ENCODE measurements at regions not wholly inside any gene's neighbourhood (a gene's known extent, or its start where the extent isn't known, plus 50 kb on each side); places are given as distances from the start of the nearest gene placed in this dataset.
"Not testable (repeated sequence)": the region's sequence is repeated elsewhere in the genome, so short reads cannot be mapped to it uniquely, and the experiment has no call there.

DNA sequence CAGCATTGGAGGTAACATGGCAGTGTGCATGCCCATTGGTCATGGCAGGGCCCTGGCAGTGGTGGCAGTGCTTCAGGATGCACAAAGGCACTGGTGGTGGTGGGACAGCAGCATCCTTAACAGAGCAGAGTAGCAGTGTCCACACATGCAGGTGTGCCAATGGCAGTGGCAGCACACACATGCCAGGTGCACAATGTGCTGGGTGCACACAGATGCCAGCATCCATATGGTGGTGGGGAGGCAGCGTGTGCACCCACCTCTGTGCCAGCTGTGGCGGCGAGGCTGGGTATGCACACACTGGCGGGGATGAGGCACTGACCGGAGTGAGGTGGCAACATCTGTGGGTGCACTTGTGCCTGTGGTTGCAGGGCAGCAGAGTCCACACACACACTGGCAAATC is 150.6 kb downstream of the SI start:
- no peak for DNase-seq

DNA sequence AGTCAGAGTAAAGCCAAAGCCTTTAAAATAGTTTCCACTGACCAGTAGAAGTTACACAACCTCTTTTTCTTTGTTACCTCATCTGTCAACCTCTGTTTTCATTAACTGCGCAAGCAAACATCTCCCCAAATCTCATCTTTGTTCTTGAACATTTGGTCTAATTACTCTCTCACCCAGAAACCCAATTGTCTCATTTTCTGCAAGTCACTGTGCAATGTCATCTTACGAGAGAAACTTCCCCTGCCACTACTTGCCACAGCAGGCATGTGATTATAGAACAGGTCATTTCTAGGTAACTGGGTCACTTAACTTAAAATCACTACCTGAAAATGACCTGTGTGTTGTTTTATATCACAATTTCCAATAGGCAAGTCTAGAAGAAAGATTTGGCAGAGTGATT is 159.4 kb downstream of the SI start:
- DNase-seq: no peak

- DNase-seq: no peak
These were observed 165.4 kb downstream of the SI start for GRCh38 chr3:164912916-164913315.

DNA sequence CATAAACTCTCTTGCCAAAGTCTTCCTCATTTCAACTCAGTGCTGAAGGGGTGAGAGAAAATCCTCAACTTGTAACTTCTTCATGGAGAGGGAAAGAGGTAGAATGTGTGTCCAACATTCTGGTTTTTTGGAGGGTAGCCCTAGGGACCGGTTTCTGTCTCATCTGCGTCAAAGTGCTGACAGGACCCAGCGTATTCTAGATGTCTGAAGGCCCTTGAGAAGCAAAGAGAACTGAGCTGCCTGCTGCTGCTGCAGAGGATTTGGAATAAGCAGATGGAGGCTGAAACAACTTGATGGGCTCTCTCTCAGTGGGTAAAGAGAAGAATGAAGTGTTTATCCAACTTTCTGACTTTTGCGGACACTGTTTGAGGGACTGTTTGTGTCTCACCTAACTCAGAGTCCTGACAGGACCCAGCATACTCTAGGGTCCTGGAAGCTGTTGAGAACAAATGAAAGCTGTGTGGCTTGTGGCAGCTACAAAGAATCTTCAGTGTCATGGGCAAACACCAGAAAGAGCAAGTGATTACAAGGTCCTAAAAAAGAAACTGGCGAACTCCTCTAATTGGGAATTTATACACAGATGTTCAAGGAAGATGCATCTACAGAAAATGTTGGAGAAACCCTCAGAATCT is 174.4 kb downstream of the SI start:
- no peak for DNase-seq

- DNase-seq: peak; percentile 25
These were observed 181.0 kb downstream of the SI start for GRCh38 chr3:164897342-164897741.

DNA sequence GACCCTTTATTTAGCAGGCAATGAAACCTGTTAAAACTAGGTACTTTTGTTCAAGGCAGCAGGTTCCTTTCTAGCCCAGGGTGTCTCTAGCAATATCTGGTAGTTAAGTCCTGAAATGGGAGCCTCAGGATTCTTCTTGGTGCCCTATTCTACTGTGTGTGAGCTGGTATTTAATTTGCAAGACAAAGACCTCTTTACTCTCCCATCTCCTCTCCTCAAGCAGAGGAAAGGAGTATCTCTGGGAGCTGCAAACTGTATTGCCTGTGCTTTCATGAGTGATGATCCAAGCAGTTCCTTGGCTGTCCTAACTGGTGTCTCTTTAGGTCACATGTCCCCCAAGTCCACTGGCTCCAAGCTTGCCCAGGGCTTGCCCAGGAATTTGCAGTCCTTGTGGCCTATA is 188.2 kb downstream of the SI start:
- DNase-seq: no peak

DNA sequence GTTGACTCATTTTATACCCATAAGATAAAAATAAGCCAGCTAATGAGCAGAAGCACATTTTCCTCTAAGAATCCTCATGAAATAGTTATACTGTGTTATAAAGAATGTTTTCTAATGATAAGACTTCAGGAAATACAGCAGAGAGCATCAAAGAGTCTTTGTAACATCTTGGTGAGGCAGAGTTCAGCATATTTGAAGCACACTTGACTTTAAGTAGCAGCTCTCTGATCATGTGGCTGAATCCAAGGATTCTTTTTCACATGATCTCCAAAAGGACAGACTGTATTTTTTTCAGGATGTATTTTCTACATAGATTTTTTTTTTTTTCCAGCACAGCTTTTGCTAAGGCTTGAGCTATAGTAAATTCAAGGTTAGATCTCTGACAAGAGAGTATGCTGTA is 195.1 kb downstream of the SI start:
- DNase-seq: no peak

GRCh38 chr3:164879201-164879600 is 199.1 kb downstream of the SI start:
- DNase-seq: peak; percentile 26

GRCh38 chr3:164864454-164864853 is 213.8 kb downstream of the SI start:
- no peak for DNase-seq

- peak; percentile 58 for DNase-seq
These were observed 225.4 kb downstream of the SI start for GRCh38 chr3:164852866-164853265.

- DNase-seq: no peak
These were observed 226.4 kb downstream of the SI start for GRCh38 chr3:164851905-164852304.

DNA sequence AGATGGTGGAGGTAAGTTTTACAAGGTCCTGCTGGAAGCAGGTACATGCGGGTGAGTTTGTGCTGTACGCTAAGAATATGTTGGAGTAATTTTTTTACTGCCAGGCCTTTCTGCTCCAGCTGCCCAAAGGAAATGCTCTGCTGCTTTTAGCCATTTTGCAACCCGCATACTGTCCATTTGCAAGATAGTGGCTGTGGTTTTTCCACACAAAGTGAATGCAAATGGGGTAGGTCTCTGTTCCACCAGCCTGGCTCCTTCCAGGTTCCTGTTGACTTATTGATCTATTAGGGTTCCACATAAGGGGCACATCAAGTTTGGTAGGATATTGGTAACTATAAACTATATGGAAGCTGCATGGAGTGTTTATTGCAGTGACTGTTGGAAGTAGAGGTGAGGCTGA is 227.1 kb downstream of the SI start:
- no peak for DNase-seq

DNA sequence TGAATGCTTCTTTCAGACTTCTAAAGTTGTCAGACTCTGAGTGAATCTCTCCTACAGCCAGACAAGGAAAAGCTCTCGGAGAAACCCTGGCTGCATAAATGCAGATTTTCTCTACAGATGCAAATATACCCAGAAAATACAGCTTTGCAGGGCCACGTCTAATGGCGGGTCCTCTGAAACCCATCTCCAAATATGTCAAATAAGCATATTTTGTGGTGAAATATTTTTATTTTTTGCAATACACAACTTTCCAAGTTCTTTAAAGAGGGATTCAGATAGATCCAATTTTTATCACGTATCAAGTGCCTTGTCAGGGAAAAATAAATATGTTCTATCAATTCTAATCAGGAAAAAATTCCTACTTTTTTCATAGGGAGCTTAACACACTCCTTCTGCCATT is 229.4 kb downstream of the SI start:
- no peak for DNase-seq

DNA sequence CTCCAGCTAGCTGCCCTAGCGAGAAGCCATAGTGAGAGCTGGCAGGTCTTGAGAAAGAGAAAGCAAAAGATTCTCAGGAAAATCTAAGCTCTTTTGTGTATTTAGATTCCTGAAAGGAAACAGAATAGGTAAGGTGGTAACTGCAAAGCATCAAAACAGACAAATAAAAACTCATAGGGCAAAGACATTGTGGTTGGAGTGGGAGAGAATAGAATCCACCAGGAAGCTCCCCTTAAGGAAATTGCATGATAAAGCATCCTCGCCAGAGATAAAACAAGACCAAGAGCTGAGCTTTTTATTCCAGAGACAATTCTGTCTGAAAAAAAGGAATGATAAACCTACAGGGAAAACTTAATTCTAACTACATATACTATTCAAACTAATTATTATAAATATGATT is 232.6 kb downstream of the SI start:
- no peak for DNase-seq

- DNase-seq: no peak
These were observed 246.1 kb downstream of the SI start for GRCh38 chr3:164832216-164832615.

DNA sequence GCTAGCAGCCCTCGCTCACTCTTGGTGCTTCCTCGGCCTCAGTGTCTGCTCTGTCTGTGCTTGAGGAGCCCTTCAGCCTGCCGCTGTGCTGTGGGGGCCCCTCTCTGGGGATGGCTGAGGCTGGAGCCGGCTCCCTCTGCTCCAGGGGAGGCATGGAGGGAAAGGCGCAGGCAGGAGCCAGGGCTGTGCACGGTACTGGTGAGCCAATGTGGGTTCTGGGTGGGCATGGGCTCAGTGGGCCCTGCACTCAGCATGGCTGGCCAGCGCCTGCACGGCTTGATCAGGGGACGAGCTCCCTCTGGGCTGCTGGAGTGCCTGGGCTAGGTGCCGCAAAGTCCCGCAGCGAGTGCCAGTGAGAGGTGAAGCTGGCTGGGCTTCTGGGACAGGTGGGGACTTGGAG is 260.0 kb downstream of the SI start:
- DNase-seq: no peak

GRCh38 chr3:164814106-164814505 is 264.2 kb downstream of the SI start:
- no peak for DNase-seq

DNA sequence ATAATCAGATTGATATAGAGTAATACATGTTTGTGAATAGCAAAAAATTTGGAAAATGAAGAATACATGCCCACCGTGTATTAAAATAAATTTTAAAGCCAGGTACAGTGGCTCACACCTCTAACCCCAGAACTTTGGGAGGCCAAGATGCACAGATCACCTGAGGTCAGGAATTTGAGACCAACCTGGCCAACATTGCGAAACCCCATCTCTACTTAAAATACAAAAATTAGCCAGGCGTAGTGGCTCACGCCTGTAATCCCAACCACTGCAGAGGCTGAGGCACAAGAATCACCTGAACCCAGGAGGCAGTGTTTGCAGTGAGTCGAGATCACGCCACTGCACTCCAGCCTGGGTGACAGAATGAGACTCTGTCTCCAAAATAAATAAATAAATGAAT is 266.3 kb downstream of the SI start:
- no peak for DNase-seq

DNA sequence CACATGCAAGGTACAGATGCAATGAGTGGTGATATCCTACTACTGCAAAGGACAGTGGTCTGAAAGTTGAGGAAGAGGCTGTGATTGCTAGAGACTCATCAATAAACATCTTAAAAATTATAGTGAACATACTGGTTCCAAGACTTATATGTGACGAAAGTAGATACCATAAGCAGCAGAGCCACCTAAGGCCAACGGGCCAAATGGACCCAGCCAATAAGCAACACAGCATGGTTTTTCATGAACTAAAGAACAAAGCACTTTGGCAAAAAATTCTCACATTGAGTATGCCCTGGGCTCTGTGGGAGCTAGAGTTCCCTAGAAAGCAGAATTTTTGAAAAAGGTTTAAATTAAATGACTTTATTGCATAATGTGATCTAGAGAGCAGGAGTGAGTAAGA is 272.1 kb downstream of the SI start:
- DNase-seq: peak; percentile 52

GRCh38 chr3:164794099-164794498 is 284.2 kb downstream of the SI start:
- DNase-seq: no peak

DNA sequence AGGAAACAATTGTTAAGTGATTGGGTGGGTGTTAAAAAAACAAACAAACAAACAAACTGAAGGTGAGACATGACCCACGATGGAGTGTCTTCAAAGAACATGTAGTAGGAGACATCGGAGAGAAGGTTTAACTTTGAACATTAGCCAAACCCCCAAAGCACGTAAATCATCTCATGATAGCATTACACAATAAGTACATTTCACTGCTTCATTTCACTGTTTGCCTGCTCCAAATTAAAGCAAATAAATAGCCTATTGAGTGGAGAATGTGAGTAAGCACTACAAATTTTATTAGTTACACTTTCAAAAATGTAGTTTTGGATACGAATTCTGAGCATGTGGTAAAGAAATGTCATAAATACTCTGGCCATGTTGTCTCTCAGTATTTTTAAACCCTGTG is 287.0 kb downstream of the SI start:
- DNase-seq: no peak

- not testable (repeated sequence) for DNase-seq
These were observed 293.9 kb downstream of the SI start for GRCh38 chr3:164784407-164784806.

DNA sequence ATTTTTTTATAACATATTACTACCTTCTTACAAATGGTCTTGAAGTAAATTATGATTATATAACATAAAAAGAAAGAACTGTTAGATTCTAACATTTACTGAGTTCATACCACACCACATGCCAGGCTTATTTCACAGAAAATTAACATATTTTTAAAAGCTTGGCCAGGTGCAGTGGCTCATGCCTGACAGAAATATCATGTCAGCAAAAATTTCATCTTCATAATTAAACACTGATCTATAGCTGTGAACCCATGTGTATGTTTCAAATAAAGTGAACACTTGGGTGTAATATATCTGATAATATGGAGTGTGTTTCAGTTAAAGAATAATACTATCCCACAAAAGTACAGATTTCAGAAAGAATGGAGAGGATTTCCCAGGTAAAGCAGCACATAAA is 296.5 kb downstream of the SI start:
- DNase-seq: no peak

GRCh38 chr3:164779816-164780215 is 298.5 kb downstream of the SI start:
- peak; percentile 7 for DNase-seq

DNA sequence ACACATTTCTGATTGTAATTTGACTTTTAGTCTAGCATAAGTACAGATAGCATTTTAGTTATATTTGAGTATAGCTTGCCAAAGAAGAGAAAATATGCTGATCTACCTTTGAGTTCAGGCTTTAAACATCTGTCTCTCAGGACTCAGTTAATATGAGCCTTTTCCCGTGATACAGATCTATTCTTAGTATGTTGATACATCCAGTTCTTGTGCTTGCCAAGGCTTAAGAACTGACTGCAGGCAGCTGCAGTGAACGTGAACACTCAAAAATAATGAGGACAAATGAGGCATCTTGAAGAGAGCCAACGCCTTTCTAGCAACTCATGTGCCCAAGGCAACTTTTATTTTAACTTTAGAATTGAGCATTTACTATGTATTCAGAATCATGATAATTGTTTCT is 325.5 kb downstream of the SI start:
- DNase-seq: no peak

DNA sequence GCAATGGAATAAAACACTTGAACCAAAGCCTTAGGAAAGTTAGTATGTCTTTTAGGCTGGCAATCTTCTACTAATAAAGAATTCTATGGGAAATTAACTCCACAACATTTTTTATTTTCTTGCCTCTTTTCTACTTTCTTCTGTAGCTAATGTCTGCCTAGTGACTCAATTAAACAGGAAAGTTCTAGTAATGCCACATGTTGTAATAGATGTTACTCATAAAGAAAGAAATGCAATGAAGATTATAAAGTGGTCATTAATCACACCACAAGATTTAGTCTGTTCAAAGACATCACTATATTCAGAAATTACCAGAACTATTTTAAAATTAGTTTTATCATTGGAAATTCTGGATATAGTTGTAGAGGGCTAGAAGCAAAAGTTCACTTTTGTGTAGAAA is 329.7 kb downstream of the SI start:
- DNase-seq: no peak

All from NCI-H82 (cell line).